ENCODE measurements at regions not wholly inside any gene's neighbourhood (a gene's known extent, or its start where the extent isn't known, plus 50 kb on each side); places are given as distances from the start of the nearest gene placed in this dataset.
"Not testable (repeated sequence)": the region's sequence is repeated elsewhere in the genome, so short reads cannot be mapped to it uniquely, and the experiment has no call there.

- Histone ChIP-seq H3K4me1 (ENCODE audit: control insufficient read depth in 1 of 2, insufficient read depth in 2 of 2, low read length in 2 of 2) (no peaks in the 10 kb centered on the region), H3K36me3 (ENCODE audit: control insufficient read depth in 1 of 2, insufficient read depth in 2 of 2, low read length in 1 of 2) (no peaks in the 10 kb centered on the region), H3K27ac (ENCODE audit: low read depth in 1 of 2, low read length in 2 of 2) (no peak overlapping the region), H3K4me3 (ENCODE audit: low read length in 2 of 2) (no peak overlapping the region), H3K9me3 (ENCODE audit: control insufficient read depth, low read length) (no peaks in the 10 kb centered on the region), H3K27me3 (ENCODE audit: control insufficient read depth in 1 of 2, insufficient read depth in 2 of 2, low read length in 1 of 2) (no peaks in the 10 kb centered on the region)
- DNase-seq (no peak), ATAC-seq (ENCODE audit: low FRiP score) (no peak)
- WGBS, 2 donors, result 63 to 70% methylated on average over 1 of the region's 1 CpG
- intact Hi-C loops (cut with DNase I), result no loop called here
These were observed 73.9 kb upstream of the OLIG3 start for GRCh38 chr6:137568067-137568466.

GRCh38 chr6:137570393-137570792 is 76.2 kb upstream of the OLIG3 start:
- 7 to 8% methylated on average over 8 of the region's 8 CpGs for WGBS, 2 donors
- H3K36me3 ChIP-seq (ENCODE audit: control insufficient read depth in 1 of 2, insufficient read depth in 2 of 2, low read length in 1 of 2), result no peaks in the 10 kb centered on the region
- no peaks in the 10 kb centered on the region for H3K27me3 ChIP-seq (ENCODE audit: control insufficient read depth in 1 of 2, insufficient read depth in 2 of 2, low read length in 1 of 2)
- DNase-seq (no peak), ATAC-seq (ENCODE audit: low FRiP score) (no peak)
- H3K4me3 ChIP-seq (ENCODE audit: low read length in 2 of 2), result no peak overlapping the region
- no peaks in the 10 kb centered on the region for H3K4me1 ChIP-seq (ENCODE audit: control insufficient read depth in 1 of 2, insufficient read depth in 2 of 2, low read length in 2 of 2)
- intact Hi-C loops (cut with DNase I), result no loop called here
- H3K27ac ChIP-seq (ENCODE audit: low read depth in 1 of 2, low read length in 2 of 2), result no peak overlapping the region
- H3K9me3 ChIP-seq (ENCODE audit: control insufficient read depth, low read length), result no peaks in the 10 kb centered on the region

- H3K27me3 ChIP-seq (ENCODE audit: control insufficient read depth in 1 of 2, insufficient read depth in 2 of 2, low read length in 1 of 2), result no peaks in the 10 kb centered on the region
- H3K36me3 ChIP-seq (ENCODE audit: control insufficient read depth in 1 of 2, insufficient read depth in 2 of 2, low read length in 1 of 2), result no peaks in the 10 kb centered on the region
- ATAC-seq (ENCODE audit: low FRiP score) (no peak), DNase-seq (no peak)
- intact Hi-C loops (cut with DNase I), result no loop called here
- H3K4me1 ChIP-seq (ENCODE audit: control insufficient read depth in 1 of 2, insufficient read depth in 2 of 2, low read length in 2 of 2), result no peaks in the 10 kb centered on the region
- no peak overlapping the region for H3K27ac ChIP-seq (ENCODE audit: low read depth in 1 of 2, low read length in 2 of 2)
- H3K4me3 ChIP-seq (ENCODE audit: low read length in 2 of 2), result no peak overlapping the region
- no peaks in the 10 kb centered on the region for H3K9me3 ChIP-seq (ENCODE audit: control insufficient read depth, low read length)
These were observed 77.7 kb upstream of the OLIG3 start for GRCh38 chr6:137571854-137572253.

GRCh38 chr6:137573739-137574138 is 79.5 kb upstream of the OLIG3 start:
- 60 to 64% methylated on average over 4 of the region's 4 CpGs for WGBS, 2 donors
- ATAC-seq (ENCODE audit: low FRiP score) (no peak), DNase-seq (no peak)
- H3K4me3 ChIP-seq (ENCODE audit: low read length in 2 of 2), result no peak overlapping the region
- H3K36me3 ChIP-seq (ENCODE audit: control insufficient read depth in 1 of 2, insufficient read depth in 2 of 2, low read length in 1 of 2), result no peaks in the 10 kb centered on the region
- H3K27me3 ChIP-seq (ENCODE audit: control insufficient read depth in 1 of 2, insufficient read depth in 2 of 2, low read length in 1 of 2), result no peaks in the 10 kb centered on the region
- no peak overlapping the region for H3K27ac ChIP-seq (ENCODE audit: low read depth in 1 of 2, low read length in 2 of 2)
- no peaks in the 10 kb centered on the region for H3K9me3 ChIP-seq (ENCODE audit: control insufficient read depth, low read length)
- intact Hi-C loops (cut with DNase I), result no loop called here
- H3K4me1 ChIP-seq (ENCODE audit: control insufficient read depth in 1 of 2, insufficient read depth in 2 of 2, low read length in 2 of 2), result no peaks in the 10 kb centered on the region

GRCh38 chr6:137579612-137580011 is 85.4 kb upstream of the OLIG3 start:
- Histone ChIP-seq H3K27me3 (ENCODE audit: control insufficient read depth in 1 of 2, insufficient read depth in 2 of 2, low read length in 1 of 2) (no peaks in the 10 kb centered on the region), H3K4me3 (ENCODE audit: low read length in 2 of 2) (no peak overlapping the region), H3K36me3 (ENCODE audit: control insufficient read depth in 1 of 2, insufficient read depth in 2 of 2, low read length in 1 of 2) (no peaks in the 10 kb centered on the region), H3K4me1 (ENCODE audit: control insufficient read depth in 1 of 2, insufficient read depth in 2 of 2, low read length in 2 of 2) (no peaks in the 10 kb centered on the region), H3K27ac (ENCODE audit: low read depth in 1 of 2, low read length in 2 of 2) (no peak overlapping the region), H3K9me3 (ENCODE audit: control insufficient read depth, low read length) (no peaks in the 10 kb centered on the region)
- no peak for DNase-seq
- WGBS, 2 donors, result 65 to 67% methylated on average over 2 of the region's 2 CpGs
- ATAC-seq (ENCODE audit: low FRiP score), result no peak
- intact Hi-C loops (cut with DNase I), result no loop called here

GRCh38 chr6:137581019-137581707 is 87.0 kb upstream of the OLIG3 start:
- Histone ChIP-seq H3K4me1 (ENCODE audit: control insufficient read depth in 1 of 2, insufficient read depth in 2 of 2, low read length in 2 of 2) (no peaks in the 10 kb centered on the region), H3K27me3 (ENCODE audit: control insufficient read depth in 1 of 2, insufficient read depth in 2 of 2, low read length in 1 of 2) (no peaks in the 10 kb centered on the region), H3K36me3 (ENCODE audit: control insufficient read depth in 1 of 2, insufficient read depth in 2 of 2, low read length in 1 of 2) (no peaks in the 10 kb centered on the region), H3K4me3 (ENCODE audit: low read length in 2 of 2) (no peak overlapping the region), H3K27ac (ENCODE audit: low read depth in 1 of 2, low read length in 2 of 2) (no peak overlapping the region), H3K9me3 (ENCODE audit: control insufficient read depth, low read length) (no peaks in the 10 kb centered on the region)
- ATAC-seq (ENCODE audit: low FRiP score), result no peak
- DNase-seq, result no peak
- intact Hi-C loops (cut with DNase I), result no loop called here
- 61 to 70% methylated on average over 3 of the region's 3 CpGs for WGBS, 2 donors

- 91 to 94% methylated on average over 6 of the region's 6 CpGs for WGBS, 2 donors
- H3K4me1 ChIP-seq (ENCODE audit: control insufficient read depth in 1 of 2, insufficient read depth in 2 of 2, low read length in 2 of 2); intact Hi-C loops (cut with DNase I); H3K27ac ChIP-seq (ENCODE audit: low read depth in 1 of 2, low read length in 2 of 2); H3K4me3 ChIP-seq (ENCODE audit: low read length in 2 of 2); DNase-seq; H3K36me3 ChIP-seq (ENCODE audit: control insufficient read depth in 1 of 2, insufficient read depth in 2 of 2, low read length in 1 of 2); ATAC-seq (ENCODE audit: low FRiP score); H3K9me3 ChIP-seq (ENCODE audit: control insufficient read depth, low read length); H3K27me3 ChIP-seq (ENCODE audit: control insufficient read depth in 1 of 2, insufficient read depth in 2 of 2, low read length in 1 of 2): not testable (repeated sequence)
These were observed 89.3 kb upstream of the OLIG3 start for GRCh38 chr6:137583519-137583918.

GRCh38 chr6:137588472-137588871 is 94.3 kb upstream of the OLIG3 start:
- DNase-seq, result no peak
- ATAC-seq (ENCODE audit: low FRiP score), result no peak
- H3K4me3 ChIP-seq (ENCODE audit: low read length in 2 of 2), result no peak overlapping the region
- peaks cover 5% of the 10 kb centered on the region for H3K9me3 ChIP-seq (ENCODE audit: control insufficient read depth, low read length)
- no peaks in the 10 kb centered on the region for H3K36me3 ChIP-seq (ENCODE audit: control insufficient read depth in 1 of 2, insufficient read depth in 2 of 2, low read length in 1 of 2)
- no peaks in the 10 kb centered on the region for H3K4me1 ChIP-seq (ENCODE audit: control insufficient read depth in 1 of 2, insufficient read depth in 2 of 2, low read length in 2 of 2)
- WGBS, 2 donors, result 81 to 84% methylated on average over 4 of the region's 4 CpGs
- H3K27ac ChIP-seq (ENCODE audit: low read depth in 1 of 2, low read length in 2 of 2), result no peak overlapping the region
- peaks cover 0 to under 1% of the 10 kb centered on the region in 2 donors for H3K27me3 ChIP-seq (ENCODE audit: control insufficient read depth in 1 of 2, insufficient read depth in 2 of 2, low read length in 1 of 2)
- intact Hi-C loops (cut with DNase I), result no loop called here

- Histone ChIP-seq H3K27ac (ENCODE audit: low read depth in 1 of 2, low read length in 2 of 2) (no peak overlapping the region), H3K36me3 (ENCODE audit: control insufficient read depth in 1 of 2, insufficient read depth in 2 of 2, low read length in 1 of 2) (no peaks in the 10 kb centered on the region), H3K4me3 (ENCODE audit: low read length in 2 of 2) (no peak overlapping the region), H3K4me1 (ENCODE audit: control insufficient read depth in 1 of 2, insufficient read depth in 2 of 2, low read length in 2 of 2) (no peaks in the 10 kb centered on the region), H3K9me3 (ENCODE audit: control insufficient read depth, low read length) (peaks cover 7% of the 10 kb centered on the region), H3K27me3 (ENCODE audit: control insufficient read depth in 1 of 2, insufficient read depth in 2 of 2, low read length in 1 of 2) (peaks cover 0 to 2% of the 10 kb centered on the region in 2 donors)
- DNase-seq (no peak), ATAC-seq (ENCODE audit: low FRiP score) (no peak)
- WGBS, 2 donors, result 61 to 63% methylated on average over 9 of the region's 9 CpGs
- intact Hi-C loops (cut with DNase I), result no loop called here
These were observed 95.1 kb upstream of the OLIG3 start for GRCh38 chr6:137589067-137589848.

Data from aorta (tissue), 5 donors.